NCI-H446 treated with DMSO at 0.1 percent for 48 hours (cell line): ENCODE measurements at regions not wholly inside any gene's neighbourhood (a gene's known extent, or its start where the extent isn't known, plus 50 kb on each side); places are given as distances from the start of the nearest gene placed in this dataset.

Source experiments
- DNase-seq: peaks from one replicate; lab custom pipeline; 2025; lab: John Stamatoyannopoulos, UW

- no peak for DNase-seq
Observed at GRCh38 chr16:49078571-49078970, 203.1 kb downstream of the CBLN1 start.

GRCh38 chr16:49078104-49078503, 203.5 kb downstream of the CBLN1 start:
- no peak for DNase-seq

- DNase-seq: no peak
Observed at GRCh38 chr16:49075709-49076108, 205.9 kb downstream of the CBLN1 start.

- no peak for DNase-seq
Observed at GRCh38 chr16:49068224-49068623, 213.4 kb downstream of the CBLN1 start.

GRCh38 chr16:49067776-49068175, 213.9 kb downstream of the CBLN1 start:
- no peak for DNase-seq

GRCh38 chr16:49061137-49061714, 220.4 kb downstream of the CBLN1 start:
- no peak for DNase-seq

GRCh38 chr16:49060728-49061127, 220.9 kb downstream of the CBLN1 start:
- DNase-seq: no peak

- no peak for DNase-seq
Observed at GRCh38 chr16:49058382-49058781, 223.3 kb downstream of the CBLN1 start.

GRCh38 chr16:49057936-49058335, 223.7 kb downstream of the CBLN1 start:
- no peak for DNase-seq

- no peak for DNase-seq
Observed at GRCh38 chr16:49057391-49057790, 224.2 kb downstream of the CBLN1 start.

- no peak for DNase-seq
Observed at GRCh38 chr16:49056546-49056945, 225.1 kb downstream of the CBLN1 start.

GRCh38 chr16:49055824-49056545, 225.7 kb downstream of the CBLN1 start:
- no peak for DNase-seq

GRCh38 chr16:49055291-49055690, 226.3 kb downstream of the CBLN1 start:
- no peak for DNase-seq

- no peak for DNase-seq
Observed at GRCh38 chr16:49054606-49055005, 227.0 kb downstream of the CBLN1 start.

GRCh38 chr16:49052846-49053245, 228.8 kb downstream of the CBLN1 start:
- no peak for DNase-seq

GRCh38 chr16:49051576-49051975, 230.1 kb downstream of the CBLN1 start:
- no peak for DNase-seq

- DNase-seq: no peak
Observed at GRCh38 chr16:49050607-49051006, 231.0 kb downstream of the CBLN1 start.

- DNase-seq: no peak
Observed at GRCh38 chr16:49049644-49050043, 232.0 kb downstream of the CBLN1 start.

- DNase-seq: no peak
Observed at GRCh38 chr16:49049191-49049590, 232.4 kb downstream of the CBLN1 start.

GRCh38 chr16:49048557-49048956, 233.1 kb downstream of the CBLN1 start:
- no peak for DNase-seq

GRCh38 chr16:49036126-49036525, 245.5 kb downstream of the CBLN1 start:
- no peak for DNase-seq

- DNase-seq: no peak
Observed at GRCh38 chr16:49027420-49027819, 254.2 kb downstream of the CBLN1 start.

- no peak for DNase-seq
Observed at GRCh38 chr16:49026566-49027181, 255.0 kb downstream of the CBLN1 start.

GRCh38 chr16:49024896-49025295, 256.7 kb downstream of the CBLN1 start:
- no peak for DNase-seq
